ENCODE measurements at regions not wholly inside any gene's neighbourhood (a gene's known extent, or its start where the extent isn't known, plus 50 kb on each side); places are given as distances from the start of the nearest gene placed in this dataset.
"Not testable (repeated sequence)": the region's sequence is repeated elsewhere in the genome, so short reads cannot be mapped to it uniquely, and the experiment has no call there.

GRCh38 chr18:75728621-75729020, 301.1 kb upstream of the SMIM21 start:
- H3K27me3 ChIP-seq (ENCODE audit: insufficient read depth in 3 of 3, low read length in 2 of 3): no peaks in the 10 kb centered on the region
- H3K4me3 ChIP-seq: no peak overlapping the region
- intact Hi-C loops (cut with DNase I): no loop called here
- ATAC-seq (no peak), DNase-seq (no peak)
- H3K27ac ChIP-seq: no peak overlapping the region
- no peaks in the 10 kb centered on the region for H3K4me1 ChIP-seq
- no peaks in the 10 kb centered on the region for H3K9me3 ChIP-seq
- no peaks in the 10 kb centered on the region for H3K36me3 ChIP-seq (ENCODE audit: insufficient read depth in 1 of 2, low read depth in 1 of 2)
- TF ChIP-seq, protein P1, sequence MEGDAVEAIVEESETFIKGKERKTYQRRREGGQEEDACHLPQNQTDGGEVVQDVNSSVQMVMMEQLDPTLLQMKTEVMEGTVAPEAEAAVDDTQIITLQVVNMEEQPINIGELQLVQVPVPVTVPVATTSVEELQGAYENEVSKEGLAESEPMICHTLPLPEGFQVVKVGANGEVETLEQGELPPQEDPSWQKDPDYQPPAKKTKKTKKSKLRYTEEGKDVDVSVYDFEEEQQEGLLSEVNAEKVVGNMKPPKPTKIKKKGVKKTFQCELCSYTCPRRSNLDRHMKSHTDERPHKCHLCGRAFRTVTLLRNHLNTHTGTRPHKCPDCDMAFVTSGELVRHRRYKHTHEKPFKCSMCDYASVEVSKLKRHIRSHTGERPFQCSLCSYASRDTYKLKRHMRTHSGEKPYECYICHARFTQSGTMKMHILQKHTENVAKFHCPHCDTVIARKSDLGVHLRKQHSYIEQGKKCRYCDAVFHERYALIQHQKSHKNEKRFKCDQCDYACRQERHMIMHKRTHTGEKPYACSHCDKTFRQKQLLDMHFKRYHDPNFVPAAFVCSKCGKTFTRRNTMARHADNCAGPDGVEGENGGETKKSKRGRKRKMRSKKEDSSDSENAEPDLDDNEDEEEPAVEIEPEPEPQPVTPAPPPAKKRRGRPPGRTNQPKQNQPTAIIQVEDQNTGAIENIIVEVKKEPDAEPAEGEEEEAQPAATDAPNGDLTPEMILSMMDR (IDR thresholded peaks at IDR 0.05): no peak
- 77 to 88% (median 77%) methylated on average over 7 of the region's 7 CpGs for WGBS, 3 donors

- intact Hi-C loops (cut with DNase I): no loop called here
- TF ChIP-seq, protein P1 (IDR thresholded peaks at IDR 0.05): peak; percentile 10
Observed at GRCh38 chr18:75727456-75727855, 300.0 kb upstream of the SMIM21 start.

GRCh38 chr18:75723521-75724340, 296.2 kb upstream of the SMIM21 start:
- Histone ChIP-seq H3K9me3 (no peaks in the 10 kb centered on the region), H3K27ac (no peak overlapping the region), H3K27me3 (ENCODE audit: insufficient read depth in 3 of 3, low read length in 2 of 3) (no peaks in the 10 kb centered on the region), H3K4me3 (no peak overlapping the region), H3K4me1 (no peaks in the 10 kb centered on the region), H3K36me3 (ENCODE audit: insufficient read depth in 1 of 2, low read depth in 1 of 2) (no peaks in the 10 kb centered on the region)
- ATAC-seq (no peak), DNase-seq (no peak)
- intact Hi-C loops (cut with DNase I): no loop called here
- 70 to 79% (median 78%) methylated on average over 10 of the region's 10 CpGs for WGBS, 3 donors
- TF ChIP-seq, protein P1 (IDR thresholded peaks at IDR 0.05): no peak

More at GRCh38 chr18:75727456-75727855, 300.0 kb upstream of the SMIM21 start:
- Histone ChIP-seq H3K4me3 (no peak overlapping the region), H3K36me3 (ENCODE audit: insufficient read depth in 1 of 2, low read depth in 1 of 2) (no peaks in the 10 kb centered on the region), H3K9me3 (no peaks in the 10 kb centered on the region), H3K4me1 (no peaks in the 10 kb centered on the region), H3K27ac (no peak overlapping the region), H3K27me3 (ENCODE audit: insufficient read depth in 3 of 3, low read length in 2 of 3) (no peaks in the 10 kb centered on the region)
- ATAC-seq (no peak), DNase-seq (peak in 1 of 2 donors; percentile 19)
- 65 to 70% (median 68%) methylated on average over 7 of the region's 7 CpGs for WGBS, 3 donors

- intact Hi-C loops (cut with DNase I): no loop called here
- H3K9me3 ChIP-seq: no peaks in the 10 kb centered on the region
- H3K36me3 ChIP-seq (ENCODE audit: insufficient read depth in 1 of 2, low read depth in 1 of 2): no peaks in the 10 kb centered on the region
- no peak overlapping the region for H3K4me3 ChIP-seq
- H3K27me3 ChIP-seq (ENCODE audit: insufficient read depth in 3 of 3, low read length in 2 of 3): no peaks in the 10 kb centered on the region
- WGBS, 3 donors: 82 to 84% (median 84%) methylated on average over 3 of the region's 3 CpGs
- no peak overlapping the region for H3K27ac ChIP-seq
- DNase-seq: no peak
- no peaks in the 10 kb centered on the region for H3K4me1 ChIP-seq
- TF ChIP-seq, protein P1 (IDR thresholded peaks at IDR 0.05): no peak
- no peak for ATAC-seq
Observed at GRCh38 chr18:75714766-75715165, 287.3 kb upstream of the SMIM21 start.

GRCh38 chr18:75712124-75712867, 284.8 kb upstream of the SMIM21 start:
- DNase-seq; H3K36me3 ChIP-seq (ENCODE audit: insufficient read depth in 1 of 2, low read depth in 1 of 2); H3K9me3 ChIP-seq; intact Hi-C loops (cut with DNase I); H3K27me3 ChIP-seq (ENCODE audit: insufficient read depth in 3 of 3, low read length in 2 of 3); H3K4me1 ChIP-seq; H3K27ac ChIP-seq; ATAC-seq; H3K4me3 ChIP-seq: not testable (repeated sequence)
- 92 to 95% (median 92%) methylated on average over 22 to 24 of the region's 24 CpGs for WGBS, 3 donors

Measured in psoas muscle (tissue), 7 donors.